HPDE6-E6E7 (cell line): ENCODE measurements at regions not wholly inside any gene's neighbourhood (a gene's known extent, or its start where the extent isn't known, plus 50 kb on each side); places are given as distances from the start of the nearest gene placed in this dataset.

ENCODE experiments used
- DNase-seq: peaks from one replicate; pipeline ENCODE4 v3.0.0; 2011; ENCODE audit warnings: missing footprints; ENCODE audit errors: extremely low spot score

GRCh38 chr5:160957312-160957861 lies 105.4 kb upstream of the ATP10B start:
- DNase-seq, result no peak

GRCh38 chr5:160956051-160956450 lies 104.0 kb upstream of the ATP10B start:
- no peak for DNase-seq

GRCh38 chr5:160950311-160950710 lies 98.3 kb upstream of the ATP10B start:
- no peak for DNase-seq

- DNase-seq, result no peak
Measured at GRCh38 chr5:160940725-160941124, 88.7 kb upstream of the ATP10B start.

GRCh38 chr5:160938532-160938931 lies 86.5 kb upstream of the ATP10B start:
- no peak for DNase-seq

- no peak for DNase-seq
Measured at GRCh38 chr5:160937570-160937969, 85.6 kb upstream of the ATP10B start.

- no peak for DNase-seq
Measured at GRCh38 chr5:160935776-160936175, 83.8 kb upstream of the ATP10B start.

GRCh38 chr5:160931283-160931682 lies 79.3 kb upstream of the ATP10B start:
- no peak for DNase-seq

GRCh38 chr5:160930406-160930805 lies 78.4 kb upstream of the ATP10B start:
- no peak for DNase-seq

GRCh38 chr5:160929906-160930305 lies 77.9 kb upstream of the ATP10B start:
- DNase-seq, result no peak

- no peak for DNase-seq
Measured at GRCh38 chr5:160929360-160929759, 77.3 kb upstream of the ATP10B start.

- DNase-seq, result no peak
Measured at GRCh38 chr5:160926428-160926827, 74.4 kb upstream of the ATP10B start.

- DNase-seq, result no peak
Measured at GRCh38 chr5:160925281-160925680, 73.3 kb upstream of the ATP10B start.

- peak; percentile 10 for DNase-seq
Measured at GRCh38 chr5:160923936-160924710, 72.1 kb upstream of the ATP10B start.

- no peak for DNase-seq
Measured at GRCh38 chr5:160923411-160923810, 71.4 kb upstream of the ATP10B start.

- no peak for DNase-seq
Measured at GRCh38 chr5:160922311-160922710, 70.3 kb upstream of the ATP10B start.

GRCh38 chr5:160921423-160922285 lies 69.6 kb upstream of the ATP10B start:
- no peak for DNase-seq

- DNase-seq, result no peak
Measured at GRCh38 chr5:160919626-160920025, 67.6 kb upstream of the ATP10B start.

- no peak for DNase-seq
Measured at GRCh38 chr5:160918386-160918785, 66.4 kb upstream of the ATP10B start.

- DNase-seq, result no peak
Measured at GRCh38 chr5:160906090-160906489, 54.1 kb upstream of the ATP10B start.

- DNase-seq, result no peak
Measured at GRCh38 chr5:160905285-160905684, 53.3 kb upstream of the ATP10B start.

- no peak for DNase-seq
Measured at GRCh38 chr5:160904591-160904990, 52.6 kb upstream of the ATP10B start.

- no peak for DNase-seq
Measured at GRCh38 chr5:160903551-160903950, 51.5 kb upstream of the ATP10B start.
